NCI-H187 treated with DMSO at 0.1 percent for 48 hours (cell line): ENCODE measurements at regions not wholly inside any gene's neighbourhood (a gene's known extent, or its start where the extent isn't known, plus 50 kb on each side); places are given as distances from the start of the nearest gene placed in this dataset.

Source experiments
- DNase-seq: peaks from one replicate; lab custom pipeline; 2025; lab: John Stamatoyannopoulos, UW

- no peak for DNase-seq
Measured at GRCh38 chr5:3043600-3043999, 292.1 kb upstream of the IRX2 start.

DNA sequence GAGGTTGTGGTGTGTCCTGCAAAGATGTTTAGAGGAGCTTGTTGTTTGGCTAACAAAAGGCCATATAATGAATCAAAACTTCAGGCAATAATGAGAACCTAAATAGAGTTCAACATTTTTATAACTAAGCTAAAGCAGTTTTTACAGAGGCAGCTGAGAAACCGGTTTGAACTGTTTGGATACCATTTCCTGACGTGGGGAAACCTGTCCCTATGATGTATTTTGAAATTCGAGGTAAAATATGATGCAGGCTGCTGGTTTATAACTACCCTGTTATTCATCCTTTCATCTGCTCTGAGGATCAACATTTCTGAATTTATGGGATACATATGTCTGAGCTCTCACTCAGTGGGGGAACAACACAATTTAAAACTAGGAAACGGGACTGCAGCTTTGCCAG, 289.5 kb upstream of the IRX2 start:
- no peak for DNase-seq

DNA sequence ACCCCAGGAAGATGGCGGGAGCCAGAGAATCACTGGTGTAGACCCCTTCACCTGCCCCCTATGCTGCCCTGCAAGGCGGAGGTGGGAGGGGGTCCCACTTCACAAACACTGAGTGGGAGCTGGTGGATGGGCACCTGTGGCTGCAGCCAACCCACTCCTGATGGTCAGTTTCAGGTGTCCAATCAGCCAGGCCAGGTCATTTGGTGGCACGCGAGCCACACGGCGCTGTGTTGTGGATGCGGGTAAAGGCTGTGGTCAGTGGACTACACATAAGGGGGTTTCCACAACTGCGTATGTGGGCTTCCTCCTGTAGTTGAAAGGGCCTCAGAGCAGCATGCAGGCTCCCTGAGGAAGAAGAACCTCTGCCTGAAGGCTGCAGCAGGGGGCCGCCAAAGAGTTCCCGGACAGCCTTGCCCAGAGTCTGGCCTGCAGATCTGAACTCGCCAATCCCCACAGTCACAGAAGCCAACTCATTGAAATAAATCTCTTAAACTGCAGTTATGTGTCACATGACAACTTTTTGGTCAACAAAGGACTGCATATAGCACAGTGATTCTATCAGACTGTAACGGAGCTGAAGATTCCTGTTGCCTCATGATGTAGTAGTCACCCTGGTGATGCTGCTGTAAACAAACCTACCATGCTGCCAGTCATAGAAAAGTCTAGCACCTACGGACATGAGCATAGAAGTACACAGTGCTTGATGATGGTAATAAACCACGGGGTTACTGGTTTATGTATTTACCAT, 284.7 kb upstream of the IRX2 start:
- DNase-seq: no peak

DNA sequence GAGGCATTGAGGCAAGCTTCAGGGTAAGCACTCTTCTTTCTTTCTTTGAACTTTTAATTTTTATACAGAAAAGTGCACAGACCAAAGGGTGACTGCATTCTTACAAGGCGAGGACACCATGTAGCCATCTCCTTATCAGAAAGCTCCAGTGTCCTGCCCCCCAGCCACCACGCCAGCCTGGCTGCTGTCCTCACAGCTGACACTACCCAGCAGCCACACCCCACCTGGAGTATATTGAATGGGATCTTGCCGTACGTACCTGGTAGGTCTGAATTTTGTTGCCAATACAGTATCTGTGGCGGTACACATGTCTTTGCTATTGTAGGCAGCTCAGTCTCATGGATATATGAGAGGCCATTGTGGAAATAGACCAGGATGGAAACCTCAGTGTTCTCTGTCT, 284.0 kb upstream of the IRX2 start:
- DNase-seq: no peak

DNA sequence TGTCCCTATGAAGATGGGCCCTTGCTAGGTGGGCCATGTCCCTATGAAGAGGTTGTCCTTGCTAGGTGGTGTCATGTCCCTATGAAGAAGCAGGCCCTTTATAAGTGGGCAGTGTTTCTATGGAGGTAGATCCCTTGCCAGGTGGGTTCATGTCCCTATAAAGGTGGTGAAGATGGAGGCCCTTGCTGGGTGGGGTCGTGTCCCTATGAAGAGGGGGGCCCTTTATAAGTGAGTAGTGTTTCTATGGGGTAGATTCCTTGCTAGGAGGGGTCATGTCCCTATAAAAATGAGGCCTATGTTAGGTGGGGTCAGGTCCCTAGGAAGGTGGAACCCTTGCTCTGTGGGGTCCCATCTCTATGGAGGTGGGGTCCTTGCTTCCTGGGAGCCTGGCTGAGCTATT, 283.4 kb upstream of the IRX2 start:
- no peak for DNase-seq

DNA sequence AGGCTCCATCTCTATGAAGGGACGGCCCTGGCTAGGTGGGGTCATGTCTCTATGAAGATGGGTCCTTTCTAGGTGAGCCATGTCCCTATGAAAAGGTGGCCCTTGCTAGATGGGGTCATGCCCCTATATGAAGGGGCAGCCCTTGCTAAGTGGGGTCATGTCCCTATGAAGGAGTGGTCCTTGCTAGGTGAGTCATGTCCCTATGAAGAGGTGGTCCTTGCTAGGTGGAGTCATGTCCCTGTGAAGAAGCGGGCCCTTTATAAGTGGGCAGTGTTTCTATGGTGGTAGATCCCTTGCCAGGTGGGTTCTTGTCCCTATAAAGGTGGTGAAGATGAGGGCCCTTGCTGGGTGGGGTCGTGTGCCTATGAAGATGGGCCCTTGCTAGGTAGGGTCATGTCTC, 283.0 kb upstream of the IRX2 start:
- DNase-seq: no peak

DNA sequence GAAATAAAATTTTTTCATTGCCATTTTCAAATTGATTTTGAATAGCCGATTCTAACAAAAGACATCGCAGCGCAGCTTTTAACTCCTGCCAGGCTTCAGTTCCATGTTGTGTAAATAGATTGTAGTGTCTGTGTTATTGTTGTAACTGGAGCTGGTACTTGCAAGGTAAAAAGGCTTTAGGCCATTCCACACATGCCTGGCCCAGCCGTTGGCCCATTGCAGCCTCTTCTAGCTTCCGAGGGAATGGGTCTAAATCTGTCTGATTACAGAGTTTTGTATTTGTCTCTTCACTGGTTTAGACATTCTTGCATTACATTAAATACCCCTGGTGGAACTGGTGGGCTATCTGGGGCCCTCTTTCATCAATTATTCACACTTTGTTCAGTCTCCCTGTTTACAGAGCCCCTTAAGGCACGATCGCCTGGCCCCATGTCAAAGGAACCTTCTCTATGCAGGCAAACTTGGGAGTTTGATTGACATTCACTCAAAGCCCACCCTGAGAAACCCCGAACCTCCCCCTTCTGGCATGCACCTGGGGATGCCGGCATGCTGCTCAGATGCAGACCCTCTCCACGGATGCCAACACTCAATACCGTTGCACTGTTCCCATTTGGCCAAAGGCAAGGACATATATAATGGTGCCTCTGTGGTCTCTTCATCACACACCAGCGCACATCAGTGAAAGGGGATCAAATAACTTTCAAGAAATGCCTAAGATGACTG, 281.7 kb upstream of the IRX2 start:
- no peak for DNase-seq

GRCh38 chr5:3032513-3032912, 281.0 kb upstream of the IRX2 start:
- DNase-seq: no peak

DNA sequence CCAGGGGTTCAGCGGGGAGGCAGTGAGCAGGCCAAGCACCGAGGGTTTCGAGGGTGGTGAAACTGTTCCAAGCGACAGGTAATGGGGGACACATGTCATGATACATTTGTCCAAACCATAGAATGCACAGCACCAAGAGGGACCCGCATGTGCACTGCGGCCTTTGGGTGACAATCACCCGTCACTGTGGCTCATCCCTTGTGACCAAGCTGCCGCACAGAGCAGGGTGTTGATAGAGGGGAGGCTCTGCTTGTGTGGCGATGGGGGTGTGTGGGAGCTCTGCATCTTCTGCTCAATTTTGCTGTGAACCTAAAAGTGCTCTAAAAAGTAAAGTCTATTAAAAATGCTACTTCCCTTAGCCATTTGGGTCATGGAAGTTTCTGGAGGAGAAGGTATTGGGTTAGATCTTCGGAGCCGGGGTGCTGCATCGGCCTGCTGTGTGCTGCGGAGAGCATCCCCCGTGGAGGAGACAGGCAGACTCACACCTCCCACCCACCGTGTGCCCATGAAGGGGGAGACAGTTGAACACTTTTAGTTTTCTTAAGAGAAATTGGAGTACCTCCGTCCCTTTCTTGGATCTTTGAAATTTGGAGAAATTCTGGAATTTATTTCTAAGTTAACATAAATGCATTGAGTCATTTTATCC, 280.4 kb upstream of the IRX2 start:
- DNase-seq: no peak

GRCh38 chr5:3030511-3031165, 279.2 kb upstream of the IRX2 start:
- DNase-seq: no peak

- DNase-seq: no peak
Measured at GRCh38 chr5:3029396-3029795, 277.9 kb upstream of the IRX2 start.

DNA sequence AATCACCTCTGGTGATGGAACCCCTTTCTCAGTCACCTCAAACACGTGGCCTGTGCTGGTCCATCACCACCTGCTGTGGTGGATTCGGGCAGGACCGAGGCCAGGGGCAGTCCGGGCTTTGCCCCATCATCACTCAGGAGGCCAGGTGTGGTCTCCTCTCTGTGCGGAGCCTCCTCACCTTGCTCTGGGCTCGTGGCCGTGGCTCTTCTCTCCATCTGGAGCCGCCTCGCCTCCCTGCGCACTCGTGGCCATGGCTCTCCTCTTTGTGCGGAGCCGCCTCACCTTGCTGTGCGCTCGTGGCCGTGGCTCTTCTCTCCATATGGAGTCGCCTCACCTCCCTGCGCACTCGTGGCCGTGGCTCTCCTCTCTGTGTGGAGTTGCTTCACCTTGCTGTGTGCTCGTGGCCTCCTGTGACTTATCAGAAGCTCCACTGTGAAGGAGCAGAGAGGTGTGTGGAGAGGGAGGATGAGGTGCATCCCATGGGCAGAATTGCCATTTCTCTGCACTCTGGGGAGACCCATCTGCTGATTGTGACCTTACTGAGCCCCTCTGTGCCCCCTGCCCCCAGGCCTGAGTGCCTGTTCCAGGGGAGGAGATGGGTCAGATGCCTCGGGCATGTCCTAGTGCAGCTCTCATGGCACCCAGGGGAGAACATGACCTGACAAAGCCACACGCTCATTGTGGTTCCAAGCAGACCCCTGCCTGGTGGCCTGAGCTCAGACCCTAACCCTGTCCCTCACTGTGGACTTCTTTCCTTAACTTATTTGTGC, 276.6 kb upstream of the IRX2 start:
- DNase-seq: no peak

GRCh38 chr5:3027185-3027865, 275.8 kb upstream of the IRX2 start:
- DNase-seq: no peak

DNA sequence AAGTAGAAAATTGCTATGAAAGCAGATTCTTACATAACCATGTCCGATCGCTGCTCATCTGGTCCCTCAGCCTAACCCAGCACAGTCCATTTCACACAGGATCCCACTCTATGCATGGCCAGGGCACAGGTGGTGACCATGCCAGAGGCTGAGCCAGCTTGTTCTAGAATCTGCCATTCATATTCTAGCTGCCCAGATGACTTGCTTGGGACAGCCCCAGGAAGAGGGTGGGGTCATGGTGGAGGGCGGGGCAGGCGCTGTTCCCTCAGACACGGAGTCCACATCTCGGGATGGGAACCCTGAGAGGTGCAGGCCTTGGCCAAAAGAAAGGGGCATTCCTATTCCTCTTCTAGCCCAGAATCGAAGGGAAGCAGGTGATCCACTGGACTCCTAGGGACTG, 275.2 kb upstream of the IRX2 start:
- no peak for DNase-seq

GRCh38 chr5:3026099-3026498, 274.6 kb upstream of the IRX2 start:
- no peak for DNase-seq

GRCh38 chr5:3025392-3025791, 273.9 kb upstream of the IRX2 start:
- DNase-seq: no peak

DNA sequence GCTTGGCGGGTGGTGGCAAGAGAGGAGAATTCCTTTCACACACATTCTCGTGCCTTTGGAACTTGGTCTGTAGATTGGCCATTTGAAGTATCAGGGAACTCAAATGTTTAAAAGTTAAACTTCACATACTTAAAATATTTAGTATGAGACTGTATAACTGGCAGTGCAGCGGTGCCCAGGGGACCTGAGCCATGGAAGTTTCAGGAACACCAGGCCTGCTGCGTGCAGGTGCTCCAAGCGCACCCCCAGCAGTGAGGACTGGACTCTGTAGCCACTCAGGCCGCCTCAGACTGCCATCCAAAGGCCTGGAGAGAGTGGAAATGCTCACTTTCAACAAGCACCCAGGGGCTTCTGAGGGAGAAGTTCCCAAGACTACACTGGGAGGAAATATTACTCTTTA, 273.5 kb upstream of the IRX2 start:
- no peak for DNase-seq

GRCh38 chr5:3024554-3024953, 273.1 kb upstream of the IRX2 start:
- no peak for DNase-seq

GRCh38 chr5:3024126-3024525, 272.6 kb upstream of the IRX2 start:
- DNase-seq: no peak

GRCh38 chr5:3023656-3024055, 272.2 kb upstream of the IRX2 start:
- DNase-seq: no peak

- no peak for DNase-seq
Measured at GRCh38 chr5:3022665-3023064, 271.2 kb upstream of the IRX2 start.
